ENCODE measurements at regions not wholly inside any gene's neighbourhood (a gene's known extent, or its start where the extent isn't known, plus 50 kb on each side); places are given as distances from the start of the nearest gene placed in this dataset.

DNA sequence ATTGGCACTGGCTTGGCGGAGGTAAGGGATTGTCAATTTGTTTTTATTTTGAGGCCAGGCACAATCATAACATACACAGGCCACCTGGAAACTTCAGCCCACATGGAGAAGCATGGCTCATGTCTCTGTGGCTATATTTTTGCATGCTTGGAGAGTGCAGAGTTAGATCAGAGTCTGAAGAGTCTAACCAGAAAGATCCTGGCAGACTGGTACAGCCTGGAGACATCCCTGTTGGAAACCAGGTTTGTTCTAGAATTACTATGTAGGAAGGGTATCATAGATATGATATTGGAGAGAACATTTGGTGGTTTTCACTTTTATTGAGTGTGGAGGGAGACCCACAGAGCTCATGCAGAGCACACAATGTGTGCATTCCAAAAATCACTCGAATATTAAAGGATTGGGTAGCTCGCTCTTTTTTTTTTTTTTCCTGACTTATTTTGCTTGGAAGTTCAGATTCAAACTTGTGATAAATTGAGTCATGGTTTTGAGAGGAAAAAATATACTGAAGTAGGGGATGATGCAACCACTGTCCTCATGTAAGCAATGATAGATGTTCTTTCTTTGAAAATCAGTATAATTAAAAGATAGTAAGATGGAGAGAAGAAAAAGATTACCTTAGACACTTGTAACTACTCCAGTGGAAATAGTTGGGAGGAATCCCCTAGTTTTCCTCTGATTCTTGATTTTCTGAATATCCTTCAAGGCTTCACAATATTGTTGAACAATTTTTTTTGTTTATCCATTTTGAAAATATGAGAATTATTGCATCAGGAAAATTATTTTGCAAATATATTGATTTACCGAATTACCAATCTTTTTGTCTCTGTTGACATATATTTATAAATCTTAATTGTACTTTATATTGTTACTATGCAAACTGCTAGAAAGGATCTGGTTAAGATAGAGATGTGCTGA is 185.7 kb upstream of the ZEB2 start:
- Mint-ChIP-seq H3K4me3 (no peak overlapping the region), H3K27ac (no peak overlapping the region), H3K36me3 (no peaks in the 10 kb centered on the region), H3K9me3 (no peaks in the 10 kb centered on the region), H3K27me3 (peaks cover 5% of the 10 kb centered on the region), H3K4me1 (ENCODE audit: low read depth) (no peaks in the 10 kb centered on the region)
- intact Hi-C loops (cut with micrococcal nuclease): no loop called here
- CTCF ChIA-PET: no interaction called here
- DNase-seq: no peak
- POLR2A ChIA-PET: no interaction called here

DNA sequence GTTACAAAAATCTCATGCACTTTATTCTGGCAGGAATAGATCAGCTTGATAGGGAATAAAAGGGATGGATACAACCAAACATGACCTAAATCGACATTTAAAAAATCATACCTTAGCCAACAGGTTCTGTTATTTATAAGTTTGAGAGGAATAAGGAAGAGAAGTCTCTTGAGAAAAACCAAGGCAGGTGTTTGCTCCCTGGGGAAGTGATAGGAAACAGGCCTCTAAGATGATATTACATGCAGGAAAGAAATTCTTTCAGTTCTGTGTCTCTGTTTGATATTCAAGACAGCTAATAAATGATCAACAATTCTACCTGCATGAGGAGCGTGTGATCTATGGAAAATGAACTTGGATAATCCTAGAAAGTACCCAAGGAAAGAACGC is 184.8 kb upstream of the ZEB2 start:
- Mint-ChIP-seq H3K27me3 (peaks cover 5% of the 10 kb centered on the region), H3K9me3 (no peaks in the 10 kb centered on the region), H3K4me1 (ENCODE audit: low read depth) (no peaks in the 10 kb centered on the region), H3K27ac (no peak overlapping the region), H3K36me3 (no peaks in the 10 kb centered on the region), H3K4me3 (no peak overlapping the region)
- ChIA-PET CTCF (no interaction called here), POLR2A (no interaction called here)
- no peak for DNase-seq
- intact Hi-C loops (cut with micrococcal nuclease): no loop called here

- Mint-ChIP-seq H3K36me3 (no peaks in the 10 kb centered on the region), H3K27ac (no peak overlapping the region), H3K4me1 (ENCODE audit: low read depth) (no peaks in the 10 kb centered on the region), H3K27me3 (peaks cover 5% of the 10 kb centered on the region), H3K9me3 (no peaks in the 10 kb centered on the region), H3K4me3 (no peak overlapping the region)
- DNase-seq: no peak
- ChIA-PET POLR2A (no interaction called here), CTCF (no interaction called here)
- intact Hi-C loops (cut with micrococcal nuclease): no loop called here
Measured at GRCh38 chr2:144703852-144704708, 184.2 kb upstream of the ZEB2 start.

GRCh38 chr2:144702051-144702450 is 182.1 kb upstream of the ZEB2 start:
- ChIA-PET CTCF (no interaction called here), POLR2A (no interaction called here)
- H3K27ac Mint-ChIP-seq: no peak overlapping the region
- H3K27me3 Mint-ChIP-seq: peaks cover 3% of the 10 kb centered on the region
- H3K9me3 Mint-ChIP-seq: no peaks in the 10 kb centered on the region
- DNase-seq: no peak
- intact Hi-C loops (cut with micrococcal nuclease): no loop called here
- no peaks in the 10 kb centered on the region for H3K36me3 Mint-ChIP-seq
- H3K4me1 Mint-ChIP-seq (ENCODE audit: low read depth): no peaks in the 10 kb centered on the region
- H3K4me3 Mint-ChIP-seq: no peak overlapping the region

GRCh38 chr2:144701259-144701658 is 181.3 kb upstream of the ZEB2 start:
- intact Hi-C loops (cut with micrococcal nuclease): no loop called here
- Mint-ChIP-seq H3K4me3 (no peak overlapping the region), H3K9me3 (no peaks in the 10 kb centered on the region), H3K27ac (no peak overlapping the region), H3K4me1 (ENCODE audit: low read depth) (no peaks in the 10 kb centered on the region), H3K27me3 (peaks cover 3% of the 10 kb centered on the region), H3K36me3 (no peaks in the 10 kb centered on the region)
- DNase-seq: no peak
- CTCF ChIA-PET: no interaction called here
- POLR2A ChIA-PET: no interaction called here

DNA sequence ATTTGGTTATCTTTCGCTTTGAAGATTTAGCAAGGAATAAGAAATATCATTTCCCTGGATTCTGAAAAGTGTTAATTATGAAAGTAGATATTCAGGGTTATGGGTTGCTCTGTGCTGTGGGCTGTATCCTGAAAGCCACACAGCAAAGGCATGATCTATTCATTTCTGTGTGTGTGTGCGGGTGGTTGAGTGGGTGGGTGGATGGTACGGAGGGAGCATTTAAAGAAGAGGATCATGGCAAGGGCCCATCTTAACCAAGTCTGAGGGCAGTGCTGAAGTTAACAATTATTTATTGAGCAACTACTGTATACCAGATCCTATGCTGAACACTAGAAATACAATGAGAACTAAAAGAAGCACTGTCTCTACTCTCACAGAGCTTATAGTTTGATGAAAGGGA is 178.2 kb upstream of the ZEB2 start:
- no peaks in the 10 kb centered on the region for H3K9me3 Mint-ChIP-seq
- intact Hi-C loops (cut with micrococcal nuclease): no loop called here
- no peaks in the 10 kb centered on the region for H3K4me1 Mint-ChIP-seq (ENCODE audit: low read depth)
- DNase-seq: no peak
- no peak overlapping the region for H3K27ac Mint-ChIP-seq
- POLR2A ChIA-PET: no interaction called here
- H3K36me3 Mint-ChIP-seq: no peaks in the 10 kb centered on the region
- H3K27me3 Mint-ChIP-seq: peaks cover 9% of the 10 kb centered on the region
- CTCF ChIA-PET: no interaction called here
- no peak overlapping the region for H3K4me3 Mint-ChIP-seq

GRCh38 chr2:144695657-144696056 is 175.7 kb upstream of the ZEB2 start:
- DNase-seq: no peak
- Mint-ChIP-seq H3K9me3 (no peaks in the 10 kb centered on the region), H3K27me3 (peaks cover 8% of the 10 kb centered on the region), H3K4me3 (no peak overlapping the region), H3K27ac (no peak overlapping the region), H3K4me1 (ENCODE audit: low read depth) (no peaks in the 10 kb centered on the region), H3K36me3 (no peaks in the 10 kb centered on the region)
- POLR2A ChIA-PET: no interaction called here
- CTCF ChIA-PET: no interaction called here
- intact Hi-C loops (cut with micrococcal nuclease): no loop called here

DNA sequence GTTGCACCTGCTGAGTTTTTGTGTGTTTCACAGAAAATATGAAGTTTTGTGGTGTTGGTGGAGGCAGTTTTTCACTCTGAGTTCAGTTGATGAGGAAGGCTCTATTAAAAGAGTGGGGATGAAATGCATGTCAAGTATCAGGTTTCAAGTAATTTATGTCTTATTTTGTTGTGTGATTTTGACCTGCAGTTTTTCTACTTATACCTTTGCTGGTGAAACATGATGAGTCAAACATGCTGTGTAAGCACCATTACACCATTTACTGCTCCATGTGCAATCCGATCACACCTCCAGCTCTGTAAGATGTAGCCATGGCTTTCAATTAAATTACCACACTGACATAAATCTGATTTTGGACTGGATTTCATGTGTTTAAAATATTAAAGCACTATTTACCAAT is 174.5 kb upstream of the ZEB2 start:
- Mint-ChIP-seq H3K36me3 (no peaks in the 10 kb centered on the region), H3K9me3 (no peaks in the 10 kb centered on the region), H3K27me3 (peaks cover 8% of the 10 kb centered on the region), H3K27ac (no peak overlapping the region), H3K4me3 (no peak overlapping the region), H3K4me1 (ENCODE audit: low read depth) (no peaks in the 10 kb centered on the region)
- no peak for DNase-seq
- POLR2A ChIA-PET: no interaction called here
- CTCF ChIA-PET: no interaction called here
- intact Hi-C loops (cut with micrococcal nuclease): no loop called here

DNA sequence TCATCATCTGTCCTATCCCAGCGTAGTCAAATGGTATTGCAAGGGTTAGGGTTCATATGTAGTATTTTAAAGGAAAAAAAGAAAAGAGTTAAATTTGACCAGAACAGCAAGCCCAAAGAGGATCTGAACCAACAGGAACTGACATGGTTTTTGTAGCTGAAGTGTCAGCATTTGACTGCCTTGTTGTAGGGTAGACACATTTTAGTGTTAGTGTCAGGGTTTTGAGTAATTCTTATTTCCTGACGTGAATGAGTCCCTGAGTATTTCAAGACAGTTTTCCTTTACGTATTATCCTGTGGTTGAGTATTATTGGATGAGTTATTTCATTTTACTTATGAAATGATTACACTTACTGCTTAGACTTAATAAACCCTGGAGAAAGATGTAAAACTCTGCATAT is 173.3 kb upstream of the ZEB2 start:
- Mint-ChIP-seq H3K9me3 (no peaks in the 10 kb centered on the region), H3K4me3 (no peak overlapping the region), H3K4me1 (ENCODE audit: low read depth) (no peaks in the 10 kb centered on the region), H3K27ac (no peak overlapping the region), H3K36me3 (no peaks in the 10 kb centered on the region), H3K27me3 (peaks cover 10% of the 10 kb centered on the region)
- intact Hi-C loops (cut with micrococcal nuclease): no loop called here
- ChIA-PET CTCF (no interaction called here), POLR2A (no interaction called here)
- no peak for DNase-seq

DNA sequence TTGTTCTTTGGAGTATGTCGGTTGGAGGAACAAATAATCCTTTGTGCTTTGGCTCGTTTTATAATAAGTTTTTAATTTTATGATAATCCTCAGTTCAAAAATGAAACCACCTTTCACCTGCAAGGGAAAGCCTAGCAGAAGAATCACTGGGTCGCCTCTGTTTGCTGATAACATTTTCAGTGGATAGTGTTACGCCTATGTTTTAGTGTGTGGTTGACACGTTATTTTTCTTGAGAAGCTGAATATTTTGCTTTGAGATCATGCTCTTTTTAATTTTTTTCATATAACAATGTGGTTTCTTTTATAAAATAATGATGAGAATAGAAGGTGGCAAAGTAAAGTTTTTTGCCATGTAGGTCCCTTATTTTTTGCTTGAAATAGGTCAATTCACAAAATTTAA is 172.7 kb upstream of the ZEB2 start:
- Mint-ChIP-seq H3K36me3 (no peaks in the 10 kb centered on the region), H3K27ac (no peak overlapping the region), H3K4me1 (ENCODE audit: low read depth) (no peaks in the 10 kb centered on the region), H3K4me3 (no peak overlapping the region), H3K9me3 (no peaks in the 10 kb centered on the region), H3K27me3 (peaks cover 10% of the 10 kb centered on the region)
- POLR2A ChIA-PET: no interaction called here
- DNase-seq: no peak
- intact Hi-C loops (cut with micrococcal nuclease): no loop called here
- CTCF ChIA-PET: no interaction called here

DNA sequence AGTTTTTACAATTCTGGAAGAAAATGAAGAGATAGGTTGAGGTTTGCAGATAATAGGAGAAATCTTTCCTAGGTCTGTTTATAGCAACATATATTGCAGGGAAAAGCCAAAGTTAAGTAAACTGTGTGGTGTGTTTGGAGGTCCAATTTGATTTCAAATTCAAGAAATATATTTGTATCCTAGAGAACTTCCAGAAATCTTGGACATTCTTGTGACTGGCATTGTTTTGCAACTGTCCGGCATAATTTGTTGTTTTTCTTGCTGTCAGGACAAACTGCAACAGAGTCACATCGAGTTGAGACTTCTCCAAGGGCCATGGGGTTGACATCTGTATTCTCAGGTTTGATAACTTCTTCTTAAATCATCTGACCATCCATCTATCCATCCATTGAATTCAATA is 170.9 kb upstream of the ZEB2 start:
- Mint-ChIP-seq H3K4me3 (no peak overlapping the region), H3K27ac (no peak overlapping the region), H3K4me1 (ENCODE audit: low read depth) (no peaks in the 10 kb centered on the region), H3K9me3 (no peaks in the 10 kb centered on the region), H3K27me3 (peaks cover 12% of the 10 kb centered on the region), H3K36me3 (no peaks in the 10 kb centered on the region)
- ChIA-PET CTCF (no interaction called here), POLR2A (no interaction called here)
- intact Hi-C loops (cut with micrococcal nuclease): no loop called here
- no peak for DNase-seq

DNA sequence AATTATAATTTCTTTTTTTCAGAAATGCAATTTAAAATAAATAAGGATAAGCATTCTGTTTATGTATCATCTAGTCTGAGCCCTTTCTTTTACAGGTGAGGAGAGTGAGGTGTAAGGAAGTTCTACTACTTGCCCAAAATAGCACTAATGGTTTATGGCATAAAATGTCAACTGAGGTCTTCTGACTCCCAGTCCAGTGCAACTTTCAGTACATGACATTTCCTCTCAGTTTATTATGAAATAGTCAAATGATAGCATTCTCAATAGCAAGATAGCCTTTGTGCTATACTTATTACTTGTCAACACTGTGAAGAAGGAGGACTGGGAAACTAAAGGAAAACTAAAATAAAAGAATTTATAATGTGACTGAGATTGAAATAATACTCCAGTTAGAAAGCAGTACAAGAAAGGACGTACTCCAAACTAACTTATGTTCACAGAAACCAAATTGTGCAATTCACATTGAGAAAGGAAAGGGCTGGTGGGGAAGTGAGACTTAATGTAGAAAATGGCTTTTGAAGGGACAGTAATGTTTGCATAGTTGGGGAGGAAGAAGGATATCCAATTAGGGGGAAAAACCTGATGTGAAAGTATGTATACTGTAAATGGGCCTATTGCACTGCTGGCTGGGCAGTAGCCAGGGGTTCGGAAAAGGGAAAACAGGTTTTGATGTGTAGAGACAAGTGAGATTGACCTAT is 166.7 kb upstream of the ZEB2 start:
- peaks cover 4% of the 10 kb centered on the region for H3K27me3 Mint-ChIP-seq
- no peaks in the 10 kb centered on the region for H3K36me3 Mint-ChIP-seq
- no peak overlapping the region for H3K4me3 Mint-ChIP-seq
- intact Hi-C loops (cut with micrococcal nuclease): no loop called here
- H3K9me3 Mint-ChIP-seq: no peaks in the 10 kb centered on the region
- no peak for DNase-seq
- ChIA-PET POLR2A (no interaction called here), CTCF (interaction anchor here (0.6 kb wide), 1 partner anchor 344 kb away, joined by 3 read pairs; no protein-coding TSS in a partner anchor)
- H3K27ac Mint-ChIP-seq: no peak overlapping the region
- H3K4me1 Mint-ChIP-seq (ENCODE audit: low read depth): no peaks in the 10 kb centered on the region
